SU-DHL-6 (cell line): ENCODE measurements at regions not wholly inside any gene's neighbourhood (a gene's known extent, or its start where the extent isn't known, plus 50 kb on each side); places are given as distances from the start of the nearest gene placed in this dataset.

Experiments used
- EZH2phosphoT487 ChIP-seq: fragments of 200-600 bp; sonication (generic), shearing (Covaris generic); conservative IDR thresholded peaks from 2 replicates; pipeline ENCODE4 v1.6.1; 2018; ENCODE audit warnings: mild to moderate bottlenecking, antibody characterized with exemption, low read length, moderate library complexity, mixed read lengths
- TF ChIP-seq, protein P1 (sequence below): fragments of 200-600 bp; sonication (generic); IDR thresholded peaks from one replicate; pipeline ENCODE4 v1.5.1; 2017; ENCODE audit warnings: antibody characterized with exemption, mild to moderate bottlenecking, low read length, moderate library complexity; ENCODE audit not compliant: insufficient read depth, poor library complexity, severe bottlenecking

DNA sequence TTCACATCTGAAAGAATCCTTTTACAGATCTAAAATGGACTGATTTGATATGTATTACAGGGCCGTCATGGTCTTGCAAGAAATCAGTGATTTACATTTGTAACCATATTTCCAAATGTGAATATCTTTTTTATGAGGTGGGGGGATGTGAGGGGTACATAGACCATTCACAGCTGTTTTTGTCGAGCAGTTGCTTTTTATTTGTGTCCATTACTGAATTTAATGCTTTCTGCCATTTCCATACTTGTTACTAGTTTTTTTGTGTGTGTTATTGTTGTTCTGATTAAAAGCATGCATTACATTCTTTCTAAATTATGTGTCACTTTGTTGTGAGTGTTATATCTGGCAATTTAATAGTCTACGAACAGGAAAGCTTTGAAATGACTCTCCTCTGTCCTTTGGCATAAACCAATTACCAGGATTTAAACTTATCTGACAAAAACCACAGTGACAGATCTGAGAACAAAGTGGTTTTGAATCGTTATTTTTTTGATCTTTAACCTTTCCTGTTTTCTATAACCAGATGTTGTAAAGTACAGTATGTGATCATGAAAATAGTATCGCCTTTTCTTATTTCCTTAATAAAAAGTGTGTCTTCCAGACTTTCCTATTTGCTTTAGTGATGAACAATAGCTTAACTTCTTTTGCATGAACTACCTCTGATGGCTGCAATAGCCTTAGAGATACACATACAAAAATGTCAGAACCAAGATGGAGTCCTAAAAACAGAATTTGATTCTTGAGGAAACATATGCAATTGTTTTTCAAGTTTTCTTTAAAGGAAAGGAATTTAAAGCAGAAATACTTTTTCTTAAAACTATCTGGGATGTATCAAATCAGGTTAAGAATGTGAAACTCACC, 354.2 kb upstream of the ACVR2A start:
- TF ChIP-seq, protein P1, sequence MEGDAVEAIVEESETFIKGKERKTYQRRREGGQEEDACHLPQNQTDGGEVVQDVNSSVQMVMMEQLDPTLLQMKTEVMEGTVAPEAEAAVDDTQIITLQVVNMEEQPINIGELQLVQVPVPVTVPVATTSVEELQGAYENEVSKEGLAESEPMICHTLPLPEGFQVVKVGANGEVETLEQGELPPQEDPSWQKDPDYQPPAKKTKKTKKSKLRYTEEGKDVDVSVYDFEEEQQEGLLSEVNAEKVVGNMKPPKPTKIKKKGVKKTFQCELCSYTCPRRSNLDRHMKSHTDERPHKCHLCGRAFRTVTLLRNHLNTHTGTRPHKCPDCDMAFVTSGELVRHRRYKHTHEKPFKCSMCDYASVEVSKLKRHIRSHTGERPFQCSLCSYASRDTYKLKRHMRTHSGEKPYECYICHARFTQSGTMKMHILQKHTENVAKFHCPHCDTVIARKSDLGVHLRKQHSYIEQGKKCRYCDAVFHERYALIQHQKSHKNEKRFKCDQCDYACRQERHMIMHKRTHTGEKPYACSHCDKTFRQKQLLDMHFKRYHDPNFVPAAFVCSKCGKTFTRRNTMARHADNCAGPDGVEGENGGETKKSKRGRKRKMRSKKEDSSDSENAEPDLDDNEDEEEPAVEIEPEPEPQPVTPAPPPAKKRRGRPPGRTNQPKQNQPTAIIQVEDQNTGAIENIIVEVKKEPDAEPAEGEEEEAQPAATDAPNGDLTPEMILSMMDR, result no peak
- TF ChIP-seq EZH2phosphoT487, result no peak
